ENCODE measurements at regions not wholly inside any gene's neighbourhood (a gene's known extent, or its start where the extent isn't known, plus 50 kb on each side); places are given as distances from the start of the nearest gene placed in this dataset.
"Not testable (repeated sequence)": the region's sequence is repeated elsewhere in the genome, so short reads cannot be mapped to it uniquely, and the experiment has no call there.

- not testable (repeated sequence) for H3K27me3 ChIP-seq (replicated peaks; ENCODE audit: control insufficient read depth, insufficient read depth, low read length, poor library complexity, severe bottlenecking); H3K4me1 ChIP-seq (ENCODE audit: control insufficient read depth, insufficient read depth, low read length, poor library complexity, severe bottlenecking); DNase-seq; H3K36me3 ChIP-seq (ENCODE audit: control insufficient read depth, insufficient read depth, low read length); H3K27ac ChIP-seq (ENCODE audit: insufficient read depth, low read length, poor library complexity, severe bottlenecking); H3K9me3 ChIP-seq (ENCODE audit: control insufficient read depth, low read length); H3K4me3 ChIP-seq (ENCODE audit: insufficient read depth, low read depth, low read length, poor library complexity, severe bottlenecking)
Observed at GRCh38 chr7:76971201-76971600, 61.0 kb downstream of the SPDYE17 start.

- DNase-seq; H3K27me3 ChIP-seq (replicated peaks; ENCODE audit: control insufficient read depth, insufficient read depth, low read length, poor library complexity, severe bottlenecking); H3K4me3 ChIP-seq (ENCODE audit: insufficient read depth, low read depth, low read length, poor library complexity, severe bottlenecking); H3K9me3 ChIP-seq (ENCODE audit: control insufficient read depth, low read length); H3K27ac ChIP-seq (ENCODE audit: insufficient read depth, low read length, poor library complexity, severe bottlenecking); H3K4me1 ChIP-seq (ENCODE audit: control insufficient read depth, insufficient read depth, low read length, poor library complexity, severe bottlenecking); H3K36me3 ChIP-seq (ENCODE audit: control insufficient read depth, insufficient read depth, low read length): not testable (repeated sequence)
Observed at GRCh38 chr7:76969892-76970291, 62.3 kb downstream of the SPDYE17 start.

- H3K27ac ChIP-seq (ENCODE audit: insufficient read depth, low read length, poor library complexity, severe bottlenecking); H3K36me3 ChIP-seq (ENCODE audit: control insufficient read depth, insufficient read depth, low read length); DNase-seq; H3K4me3 ChIP-seq (ENCODE audit: insufficient read depth, low read depth, low read length, poor library complexity, severe bottlenecking); H3K9me3 ChIP-seq (ENCODE audit: control insufficient read depth, low read length); H3K4me1 ChIP-seq (ENCODE audit: control insufficient read depth, insufficient read depth, low read length, poor library complexity, severe bottlenecking); H3K27me3 ChIP-seq (replicated peaks; ENCODE audit: control insufficient read depth, insufficient read depth, low read length, poor library complexity, severe bottlenecking): not testable (repeated sequence)
Observed at GRCh38 chr7:76965731-76966548, 66.2 kb downstream of the SPDYE17 start.

- H3K4me1 ChIP-seq (ENCODE audit: control insufficient read depth, insufficient read depth, low read length, poor library complexity, severe bottlenecking); H3K27me3 ChIP-seq (replicated peaks; ENCODE audit: control insufficient read depth, insufficient read depth, low read length, poor library complexity, severe bottlenecking); H3K36me3 ChIP-seq (ENCODE audit: control insufficient read depth, insufficient read depth, low read length); H3K27ac ChIP-seq (ENCODE audit: insufficient read depth, low read length, poor library complexity, severe bottlenecking); H3K9me3 ChIP-seq (ENCODE audit: control insufficient read depth, low read length); DNase-seq; H3K4me3 ChIP-seq (ENCODE audit: insufficient read depth, low read depth, low read length, poor library complexity, severe bottlenecking): not testable (repeated sequence)
Observed at GRCh38 chr7:76964050-76964449, 68.1 kb downstream of the SPDYE17 start.

- H3K4me1 ChIP-seq (ENCODE audit: control insufficient read depth, insufficient read depth, low read length, poor library complexity, severe bottlenecking); H3K36me3 ChIP-seq (ENCODE audit: control insufficient read depth, insufficient read depth, low read length); H3K4me3 ChIP-seq (ENCODE audit: insufficient read depth, low read depth, low read length, poor library complexity, severe bottlenecking); DNase-seq; H3K9me3 ChIP-seq (ENCODE audit: control insufficient read depth, low read length); H3K27ac ChIP-seq (ENCODE audit: insufficient read depth, low read length, poor library complexity, severe bottlenecking); H3K27me3 ChIP-seq (replicated peaks; ENCODE audit: control insufficient read depth, insufficient read depth, low read length, poor library complexity, severe bottlenecking): not testable (repeated sequence)
Observed at GRCh38 chr7:76963061-76963460, 69.1 kb downstream of the SPDYE17 start.

- H3K4me1 ChIP-seq (ENCODE audit: control insufficient read depth, insufficient read depth, low read length, poor library complexity, severe bottlenecking); H3K36me3 ChIP-seq (ENCODE audit: control insufficient read depth, insufficient read depth, low read length); H3K9me3 ChIP-seq (ENCODE audit: control insufficient read depth, low read length); H3K4me3 ChIP-seq (ENCODE audit: insufficient read depth, low read depth, low read length, poor library complexity, severe bottlenecking); H3K27me3 ChIP-seq (replicated peaks; ENCODE audit: control insufficient read depth, insufficient read depth, low read length, poor library complexity, severe bottlenecking); DNase-seq; H3K27ac ChIP-seq (ENCODE audit: insufficient read depth, low read length, poor library complexity, severe bottlenecking): not testable (repeated sequence)
Observed at GRCh38 chr7:76960400-76960986, 71.7 kb downstream of the SPDYE17 start.

- H3K4me3 ChIP-seq (ENCODE audit: insufficient read depth, low read depth, low read length, poor library complexity, severe bottlenecking); H3K9me3 ChIP-seq (ENCODE audit: control insufficient read depth, low read length); H3K36me3 ChIP-seq (ENCODE audit: control insufficient read depth, insufficient read depth, low read length); H3K4me1 ChIP-seq (ENCODE audit: control insufficient read depth, insufficient read depth, low read length, poor library complexity, severe bottlenecking); H3K27me3 ChIP-seq (replicated peaks; ENCODE audit: control insufficient read depth, insufficient read depth, low read length, poor library complexity, severe bottlenecking); H3K27ac ChIP-seq (ENCODE audit: insufficient read depth, low read length, poor library complexity, severe bottlenecking): not testable (repeated sequence)
- peak in 1 of 3 donors; percentile 2 for DNase-seq
Observed at GRCh38 chr7:76959573-76960399, 72.4 kb downstream of the SPDYE17 start.

GRCh38 chr7:76956531-76956930 is 75.6 kb downstream of the SPDYE17 start:
- H3K4me3 ChIP-seq (ENCODE audit: insufficient read depth, low read depth, low read length, poor library complexity, severe bottlenecking); H3K27me3 ChIP-seq (replicated peaks; ENCODE audit: control insufficient read depth, insufficient read depth, low read length, poor library complexity, severe bottlenecking); H3K36me3 ChIP-seq (ENCODE audit: control insufficient read depth, insufficient read depth, low read length); H3K4me1 ChIP-seq (ENCODE audit: control insufficient read depth, insufficient read depth, low read length, poor library complexity, severe bottlenecking); H3K9me3 ChIP-seq (ENCODE audit: control insufficient read depth, low read length); H3K27ac ChIP-seq (ENCODE audit: insufficient read depth, low read length, poor library complexity, severe bottlenecking); DNase-seq: not testable (repeated sequence)

- not testable (repeated sequence) for H3K36me3 ChIP-seq (ENCODE audit: control insufficient read depth, insufficient read depth, low read length); H3K4me3 ChIP-seq (ENCODE audit: insufficient read depth, low read depth, low read length, poor library complexity, severe bottlenecking); H3K9me3 ChIP-seq (ENCODE audit: control insufficient read depth, low read length); H3K27ac ChIP-seq (ENCODE audit: insufficient read depth, low read length, poor library complexity, severe bottlenecking); H3K27me3 ChIP-seq (replicated peaks; ENCODE audit: control insufficient read depth, insufficient read depth, low read length, poor library complexity, severe bottlenecking); H3K4me1 ChIP-seq (ENCODE audit: control insufficient read depth, insufficient read depth, low read length, poor library complexity, severe bottlenecking); DNase-seq
Observed at GRCh38 chr7:76955124-76955523, 77.0 kb downstream of the SPDYE17 start.

- not testable (repeated sequence) for H3K27ac ChIP-seq (ENCODE audit: insufficient read depth, low read length, poor library complexity, severe bottlenecking); H3K4me1 ChIP-seq (ENCODE audit: control insufficient read depth, insufficient read depth, low read length, poor library complexity, severe bottlenecking); H3K9me3 ChIP-seq (ENCODE audit: control insufficient read depth, low read length); H3K27me3 ChIP-seq (replicated peaks; ENCODE audit: control insufficient read depth, insufficient read depth, low read length, poor library complexity, severe bottlenecking); H3K4me3 ChIP-seq (ENCODE audit: insufficient read depth, low read depth, low read length, poor library complexity, severe bottlenecking); DNase-seq; H3K36me3 ChIP-seq (ENCODE audit: control insufficient read depth, insufficient read depth, low read length)
Observed at GRCh38 chr7:76944603-76945002, 87.6 kb downstream of the SPDYE17 start.

Measured in effector memory CD4-positive, alpha-beta T cell (primary cell).